HepG2 (cell line): ENCODE measurements at regions not wholly inside any gene's neighbourhood (a gene's known extent, or its start where the extent isn't known, plus 50 kb on each side); places are given as distances from the start of the nearest gene placed in this dataset.

ENCODE experiments used
- FOXK1 ChIP-seq: sonication (generic); formaldehyde crosslinking; IDR thresholded peaks from 2 replicates; pipeline ENCODE4 v1.4.0; 2020; ENCODE audit warnings: low read depth, missing genetic modification reagents, borderline replicate concordance
- HDAC2 ChIP-seq: sonication (generic); formaldehyde crosslinking; IDR thresholded peaks from 2 replicates; pipeline ENCODE4 v1.4.0; 2020; ENCODE audit warnings: missing genetic modification reagents
- HMGXB3 ChIP-seq: sonication (generic); formaldehyde crosslinking; IDR thresholded peaks from 2 replicates; pipeline ENCODE4 v1.4.0; 2020; ENCODE audit warnings: missing genetic modification reagents, borderline replicate concordance
- MBD4 ChIP-seq: IDR thresholded peaks from 2 replicates; pipeline ENCODE4 v1.6.1; 2012; ENCODE audit warnings: low read length, inconsistent platforms, borderline replicate concordance
- NFE2 ChIP-seq: sonication (generic); formaldehyde crosslinking; IDR thresholded peaks from 2 replicates; pipeline ENCODE4 v1.4.0; 2020; ENCODE audit warnings: missing genetic modification reagents
- PCBP2 ChIP-seq: fragments of 200-400 bp; formaldehyde crosslinking; optimal IDR thresholded peaks from 2 replicates; pipeline ENCODE3; 2018; ENCODE audit warnings: low read length, low read depth; ENCODE audit not compliant: poor library complexity, severe bottlenecking
- RXRA ChIP-seq: sonication (generic); formaldehyde crosslinking; IDR thresholded peaks from 2 replicates; pipeline ENCODE4 v1.5.1; 2020; ENCODE audit warnings: missing genetic modification reagents
- SAFB2 ChIP-seq: sonication (generic); formaldehyde crosslinking; IDR thresholded peaks from 2 replicates; pipeline ENCODE4 v1.5.1; 2020; ENCODE audit warnings: missing genetic modification reagents, low read depth, mild to moderate bottlenecking, borderline replicate concordance
- SALL1 ChIP-seq: sonication (generic); formaldehyde crosslinking; IDR thresholded peaks from 2 replicates; pipeline ENCODE4 v1.8.0; 2022; ENCODE audit warnings: mild to moderate bottlenecking, missing genetic modification reagents
- SP2 ChIP-seq: sonication (generic); formaldehyde crosslinking; IDR thresholded peaks from 2 replicates; pipeline ENCODE4 v1.5.1; 2020; ENCODE audit warnings: mild to moderate bottlenecking, missing genetic modification reagents
- SP5 ChIP-seq: IDR thresholded peaks from 2 replicates; pipeline ENCODE4 v1.6.1; 2016; ENCODE audit warnings: low read depth, borderline replicate concordance
- THAP8 ChIP-seq: sonication (generic); formaldehyde crosslinking; IDR thresholded peaks from 2 replicates; pipeline ENCODE4 v1.5.1; 2020; ENCODE audit warnings: missing genetic modification reagents, mild to moderate bottlenecking, borderline replicate concordance
- TRIM22 ChIP-seq: fragments of 450-650 bp; IDR thresholded peaks from 2 replicates; pipeline ENCODE4 v1.6.1; 2017
- ZBTB43 ChIP-seq: sonication (generic); formaldehyde crosslinking; conservative IDR thresholded peaks from 2 replicates; pipeline ENCODE4 v1.4.0; 2020; ENCODE audit warnings: missing genetic modification reagents
- ZNF280B ChIP-seq: sonication (generic); formaldehyde crosslinking; IDR thresholded peaks from 2 replicates; pipeline ENCODE4 v1.5.0; 2020; ENCODE audit warnings: missing genetic modification reagents, mild to moderate bottlenecking, borderline replicate concordance
- ZNF615 ChIP-seq: sonication (generic); formaldehyde crosslinking; IDR thresholded peaks from 2 replicates; pipeline ENCODE4 v1.5.0; 2020; ENCODE audit warnings: mild to moderate bottlenecking, missing genetic modification reagents, borderline replicate concordance
- ZSCAN31 ChIP-seq: sonication (generic); formaldehyde crosslinking; IDR thresholded peaks from 2 replicates; pipeline ENCODE4 v1.5.0; 2020; ENCODE audit warnings: low read depth, mild to moderate bottlenecking, missing genetic modification reagents
- ZXDC ChIP-seq: sonication (generic); formaldehyde crosslinking; IDR thresholded peaks from 2 replicates; pipeline ENCODE4 v1.5.0; 2020; ENCODE audit warnings: mild to moderate bottlenecking, missing genetic modification reagents

GRCh38 chr20:5696011-5696559, 54.1 kb upstream of the SHLD1 start (continued):
- no peak for TF ChIP-seq HMGXB3 (CRISPR knock-in tag)
- TF ChIP-seq FOXK1 (CRISPR knock-in tag) = peak; percentile 24; the same call in 1 of the 2 replicates
- no peak for TF ChIP-seq ZXDC
- TF ChIP-seq SAFB2 (CRISPR knock-in tag) = no peak
- TF ChIP-seq SP2 (CRISPR knock-in tag) = no peak
- TF ChIP-seq ZBTB43 = no peak
- TF ChIP-seq ZSCAN31 (CRISPR knock-in tag) = no peak
- no peak for TF ChIP-seq SP5 (CRISPR knock-in tag)
- TF ChIP-seq RXRA (CRISPR knock-in tag) = no peak
- no peak for TF ChIP-seq TRIM22
- no peak for TF ChIP-seq HDAC2 (CRISPR knock-in tag)
- no peak for TF ChIP-seq MBD4
- peak; percentile 30 for TF ChIP-seq SALL1
- TF ChIP-seq NFE2 = no peak
- TF ChIP-seq PCBP2 = no peak
- TF ChIP-seq ZNF615 (CRISPR knock-in tag) = no peak
- TF ChIP-seq THAP8 = no peak
- TF ChIP-seq ZNF280B (CRISPR knock-in tag) = no peak
